ENCODE measurements at regions not wholly inside any gene's neighbourhood (a gene's known extent, or its start where the extent isn't known, plus 50 kb on each side); places are given as distances from the start of the nearest gene placed in this dataset.

DNA sequence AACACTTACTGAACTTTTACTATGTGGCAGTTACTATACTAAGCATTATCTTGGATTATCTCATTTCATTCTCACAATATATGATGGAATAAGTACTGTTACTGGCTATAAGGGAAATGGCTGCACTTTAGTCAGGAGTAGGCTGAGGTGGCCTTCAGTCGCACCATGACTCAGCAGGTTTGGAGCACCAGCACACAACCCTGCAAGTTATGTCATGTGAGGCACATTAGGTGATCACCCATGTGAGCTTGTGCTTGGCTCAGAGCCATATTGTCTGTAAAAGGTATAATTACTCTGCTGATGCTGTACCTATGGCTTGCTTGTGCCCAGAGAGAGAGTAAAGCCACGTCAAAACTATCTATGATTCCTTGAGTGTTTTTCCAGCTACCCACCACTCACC is 54.1 kb upstream of the TIPARP start (continued):
- TF ChIP-seq, protein P1, sequence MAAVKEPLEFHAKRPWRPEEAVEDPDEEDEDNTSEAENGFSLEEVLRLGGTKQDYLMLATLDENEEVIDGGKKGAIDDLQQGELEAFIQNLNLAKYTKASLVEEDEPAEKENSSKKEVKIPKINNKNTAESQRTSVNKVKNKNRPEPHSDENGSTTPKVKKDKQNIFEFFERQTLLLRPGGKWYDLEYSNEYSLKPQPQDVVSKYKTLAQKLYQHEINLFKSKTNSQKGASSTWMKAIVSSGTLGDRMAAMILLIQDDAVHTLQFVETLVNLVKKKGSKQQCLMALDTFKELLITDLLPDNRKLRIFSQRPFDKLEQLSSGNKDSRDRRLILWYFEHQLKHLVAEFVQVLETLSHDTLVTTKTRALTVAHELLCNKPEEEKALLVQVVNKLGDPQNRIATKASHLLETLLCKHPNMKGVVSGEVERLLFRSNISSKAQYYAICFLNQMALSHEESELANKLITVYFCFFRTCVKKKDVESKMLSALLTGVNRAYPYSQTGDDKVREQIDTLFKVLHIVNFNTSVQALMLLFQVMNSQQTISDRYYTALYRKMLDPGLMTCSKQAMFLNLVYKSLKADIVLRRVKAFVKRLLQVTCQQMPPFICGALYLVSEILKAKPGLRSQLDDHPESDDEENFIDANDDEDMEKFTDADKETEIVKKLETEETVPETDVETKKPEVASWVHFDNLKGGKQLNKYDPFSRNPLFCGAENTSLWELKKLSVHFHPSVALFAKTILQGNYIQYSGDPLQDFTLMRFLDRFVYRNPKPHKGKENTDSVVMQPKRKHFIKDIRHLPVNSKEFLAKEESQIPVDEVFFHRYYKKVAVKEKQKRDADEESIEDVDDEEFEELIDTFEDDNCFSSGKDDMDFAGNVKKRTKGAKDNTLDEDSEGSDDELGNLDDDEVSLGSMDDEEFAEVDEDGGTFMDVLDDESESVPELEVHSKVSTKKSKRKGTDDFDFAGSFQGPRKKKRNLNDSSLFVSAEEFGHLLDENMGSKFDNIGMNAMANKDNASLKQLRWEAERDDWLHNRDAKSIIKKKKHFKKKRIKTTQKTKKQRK (IDR thresholded peaks at IDR 0.05; ENCODE audit: low read depth, low read length): 0 out of 2 replicates have a peak, but pooled peaks have one; percentile 11
- peak; percentile 30 for TF ChIP-seq SMAD1 (IDR thresholded peaks at IDR 0.05; ENCODE audit: low read depth, partially characterized antibody)
- TF ChIP-seq, protein P2, sequence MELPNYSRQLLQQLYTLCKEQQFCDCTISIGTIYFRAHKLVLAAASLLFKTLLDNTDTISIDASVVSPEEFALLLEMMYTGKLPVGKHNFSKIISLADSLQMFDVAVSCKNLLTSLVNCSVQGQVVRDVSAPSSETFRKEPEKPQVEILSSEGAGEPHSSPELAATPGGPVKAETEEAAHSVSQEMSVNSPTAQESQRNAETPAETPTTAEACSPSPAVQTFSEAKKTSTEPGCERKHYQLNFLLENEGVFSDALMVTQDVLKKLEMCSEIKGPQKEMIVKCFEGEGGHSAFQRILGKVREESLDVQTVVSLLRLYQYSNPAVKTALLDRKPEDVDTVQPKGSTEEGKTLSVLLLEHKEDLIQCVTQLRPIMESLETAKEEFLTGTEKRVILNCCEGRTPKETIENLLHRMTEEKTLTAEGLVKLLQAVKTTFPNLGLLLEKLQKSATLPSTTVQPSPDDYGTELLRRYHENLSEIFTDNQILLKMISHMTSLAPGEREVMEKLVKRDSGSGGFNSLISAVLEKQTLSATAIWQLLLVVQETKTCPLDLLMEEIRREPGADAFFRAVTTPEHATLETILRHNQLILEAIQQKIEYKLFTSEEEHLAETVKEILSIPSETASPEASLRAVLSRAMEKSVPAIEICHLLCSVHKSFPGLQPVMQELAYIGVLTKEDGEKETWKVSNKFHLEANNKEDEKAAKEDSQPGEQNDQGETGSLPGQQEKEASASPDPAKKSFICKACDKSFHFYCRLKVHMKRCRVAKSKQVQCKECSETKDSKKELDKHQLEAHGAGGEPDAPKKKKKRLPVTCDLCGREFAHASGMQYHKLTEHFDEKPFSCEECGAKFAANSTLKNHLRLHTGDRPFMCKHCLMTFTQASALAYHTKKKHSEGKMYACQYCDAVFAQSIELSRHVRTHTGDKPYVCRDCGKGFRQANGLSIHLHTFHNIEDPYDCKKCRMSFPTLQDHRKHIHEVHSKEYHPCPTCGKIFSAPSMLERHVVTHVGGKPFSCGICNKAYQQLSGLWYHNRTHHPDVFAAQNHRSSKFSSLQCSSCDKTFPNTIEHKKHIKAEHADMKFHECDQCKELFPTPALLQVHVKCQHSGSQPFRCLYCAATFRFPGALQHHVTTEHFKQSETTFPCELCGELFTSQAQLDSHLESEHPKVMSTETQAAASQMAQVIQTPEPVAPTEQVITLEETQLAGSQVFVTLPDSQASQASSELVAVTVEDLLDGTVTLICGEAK (IDR thresholded peaks at IDR 0.05; ENCODE audit: borderline replicate concordance): no peak
- TF ChIP-seq ATF7 (IDR thresholded peaks at IDR 0.05; ENCODE audit: low read depth): 0 out of 2 replicates have a peak, but pooled peaks have one; percentile 26
- TF ChIP-seq, protein P3, sequence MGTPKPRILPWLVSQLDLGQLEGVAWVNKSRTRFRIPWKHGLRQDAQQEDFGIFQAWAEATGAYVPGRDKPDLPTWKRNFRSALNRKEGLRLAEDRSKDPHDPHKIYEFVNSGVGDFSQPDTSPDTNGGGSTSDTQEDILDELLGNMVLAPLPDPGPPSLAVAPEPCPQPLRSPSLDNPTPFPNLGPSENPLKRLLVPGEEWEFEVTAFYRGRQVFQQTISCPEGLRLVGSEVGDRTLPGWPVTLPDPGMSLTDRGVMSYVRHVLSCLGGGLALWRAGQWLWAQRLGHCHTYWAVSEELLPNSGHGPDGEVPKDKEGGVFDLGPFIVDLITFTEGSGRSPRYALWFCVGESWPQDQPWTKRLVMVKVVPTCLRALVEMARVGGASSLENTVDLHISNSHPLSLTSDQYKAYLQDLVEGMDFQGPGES (IDR thresholded peaks at IDR 0.05): no peak
- TF ChIP-seq, protein P4, sequence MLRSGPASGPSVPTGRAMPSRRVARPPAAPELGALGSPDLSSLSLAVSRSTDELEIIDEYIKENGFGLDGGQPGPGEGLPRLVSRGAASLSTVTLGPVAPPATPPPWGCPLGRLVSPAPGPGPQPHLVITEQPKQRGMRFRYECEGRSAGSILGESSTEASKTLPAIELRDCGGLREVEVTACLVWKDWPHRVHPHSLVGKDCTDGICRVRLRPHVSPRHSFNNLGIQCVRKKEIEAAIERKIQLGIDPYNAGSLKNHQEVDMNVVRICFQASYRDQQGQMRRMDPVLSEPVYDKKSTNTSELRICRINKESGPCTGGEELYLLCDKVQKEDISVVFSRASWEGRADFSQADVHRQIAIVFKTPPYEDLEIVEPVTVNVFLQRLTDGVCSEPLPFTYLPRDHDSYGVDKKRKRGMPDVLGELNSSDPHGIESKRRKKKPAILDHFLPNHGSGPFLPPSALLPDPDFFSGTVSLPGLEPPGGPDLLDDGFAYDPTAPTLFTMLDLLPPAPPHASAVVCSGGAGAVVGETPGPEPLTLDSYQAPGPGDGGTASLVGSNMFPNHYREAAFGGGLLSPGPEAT (IDR thresholded peaks at IDR 0.05; ENCODE audit: low read depth): no peak
- TF ChIP-seq RCOR1 (conservative IDR thresholded peaks at IDR 0.05; ENCODE audit: low read depth, low read length): no peak
- no peak for TF ChIP-seq HDAC6 (IDR thresholded peaks at IDR 0.05; ENCODE audit: unreplicated experiment)
- TF ChIP-seq PAX5 (IDR thresholded peaks at IDR 0.05; ENCODE audit: borderline replicate concordance, low read depth, low read length): no peak
- TF ChIP-seq RUNX3 (IDR thresholded peaks at IDR 0.05; ENCODE audit: low read length): no peak
- TF ChIP-seq ESRRA (IDR thresholded peaks at IDR 0.05; ENCODE audit: low read length): no peak
- TF ChIP-seq NFYA (IDR thresholded peaks at IDR 0.05; ENCODE audit: borderline replicate concordance, low read depth, low read length): no peak
- peak; percentile 99 for TF ChIP-seq BACH1 (IDR thresholded peaks at IDR 0.05; ENCODE audit: borderline replicate concordance)
- no peak for TF ChIP-seq ZZZ3 (IDR thresholded peaks at IDR 0.05; ENCODE audit: control insufficient read depth, insufficient read length, low read depth)
- TF ChIP-seq MYB (IDR thresholded peaks at IDR 0.05; ENCODE audit: borderline replicate concordance, low read depth, low read length): no peak
- no peak for TF ChIP-seq EZH2 (IDR thresholded peaks at IDR 0.05; ENCODE audit: borderline replicate concordance, control insufficient read depth, low read depth, low read length)
- TF ChIP-seq YY1 (IDR thresholded peaks at IDR 0.05; ENCODE audit: low read depth, low read length): peak; percentile 39; the same call in 1 of the 2 replicates
- no peak for TF ChIP-seq STAT3 (IDR thresholded peaks at IDR 0.05; ENCODE audit: low read depth, low read length)
- TF ChIP-seq, protein P5, sequence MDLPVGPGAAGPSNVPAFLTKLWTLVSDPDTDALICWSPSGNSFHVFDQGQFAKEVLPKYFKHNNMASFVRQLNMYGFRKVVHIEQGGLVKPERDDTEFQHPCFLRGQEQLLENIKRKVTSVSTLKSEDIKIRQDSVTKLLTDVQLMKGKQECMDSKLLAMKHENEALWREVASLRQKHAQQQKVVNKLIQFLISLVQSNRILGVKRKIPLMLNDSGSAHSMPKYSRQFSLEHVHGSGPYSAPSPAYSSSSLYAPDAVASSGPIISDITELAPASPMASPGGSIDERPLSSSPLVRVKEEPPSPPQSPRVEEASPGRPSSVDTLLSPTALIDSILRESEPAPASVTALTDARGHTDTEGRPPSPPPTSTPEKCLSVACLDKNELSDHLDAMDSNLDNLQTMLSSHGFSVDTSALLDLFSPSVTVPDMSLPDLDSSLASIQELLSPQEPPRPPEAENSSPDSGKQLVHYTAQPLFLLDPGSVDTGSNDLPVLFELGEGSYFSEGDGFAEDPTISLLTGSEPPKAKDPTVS (IDR thresholded peaks at IDR 0.05; ENCODE audit: low read depth, low read length): no peak

Measured in GM12878 (cell line).